GM12878 (cell line): ENCODE measurements at regions not wholly inside any gene's neighbourhood (a gene's known extent, or its start where the extent isn't known, plus 50 kb on each side); places are given as distances from the start of the nearest gene placed in this dataset.

Source experiments
- ATAC-seq: fragments of 200-7000 bp; cut with Tn5 transposase; 3 replicates; pipeline ENCODE4 v1.9.1; 2020; ENCODE audit warnings: mild to moderate bottlenecking, moderate library complexity
- BruUV-seq: library from RNA; stranded (reverse); fragments of 400-500 nt; replicated peaks from 2 replicates; lab custom pipeline; 2021; lab: Mats Ljungman, UMichigan
- CTCF ChIA-PET: fragments of 300-600 bp; sonication (Branson Sonifier 250); formaldehyde crosslinking; extraction: SDS; loops from one replicate; lab custom pipeline; 2021; ENCODE audit warnings: inconsistent platforms; lab: Yijun Ruan, JAX
- POLR2A ChIA-PET: fragments of 350-600 bp; formaldehyde crosslinking; extraction: SDS; loops from one replicate; lab custom pipeline; 2021; ENCODE audit warnings: inconsistent platforms; lab: Charles Lee
- RAD21 ChIA-PET: fragments of 300-600 bp; sonication (Branson Sonifier 250); formaldehyde crosslinking; loops from one replicate; lab custom pipeline; 2023; ENCODE audit warnings: antibody characterized with exemption; ENCODE audit not compliant: unreplicated experiment; lab: Charles Lee
- SMC1A ChIA-PET: fragments of 300-600 bp; sonication (Branson Sonifier 250); formaldehyde crosslinking; loops from one replicate; lab custom pipeline; 2023; ENCODE audit not compliant: unreplicated experiment, uncharacterized antibody; lab: Charles Lee
- DNase-seq: peaks from one replicate; pipeline ENCODE4 v3.0.0-alpha.2; 2011; ENCODE audit warnings: low read depth, low spot score
- FAIRE-seq: peaks from 3 replicates; lab custom pipeline; 2011; peaks lifted over from hg19 to GRCh38; lab: Jason Lieb, UNC
- H2AFZ ChIP-seq: 2 replicates; pipeline ENCODE4 v1.6.0; 2011; ENCODE audit warnings: low read depth, low read length, control low read depth; ENCODE audit not compliant: control insufficient read depth
- H3K27ac ChIP-seq: 2 replicates; pipeline ENCODE4 v1.5.1; 2011; ENCODE audit warnings: control low read depth; ENCODE audit not compliant: control insufficient read depth, insufficient read depth
- H3K27me3 ChIP-seq, 2 experiments: replicated peaks in 1 of 2; 2 replicates each; pipeline versions ENCODE4 v1.6.0 to v1.6.1; 2011; ENCODE audit warnings: low read length in 1 of 2; ENCODE audit not compliant: control insufficient read depth in 2 of 2, insufficient read depth in 2 of 2
- H3K36me3 ChIP-seq, 2 experiments: 2 replicates each; pipeline ENCODE4 v1.5.1; 2011; ENCODE audit warnings: low read length in 1 of 2; ENCODE audit not compliant: control insufficient read depth in 2 of 2, insufficient read depth in 2 of 2
- H3K4me1 ChIP-seq: 2 replicates; pipeline ENCODE4 v1.6.1; 2011; ENCODE audit warnings: mild to moderate bottlenecking, low read length, moderate library complexity, mixed read lengths; ENCODE audit not compliant: control insufficient read depth, insufficient read depth
- H3K4me2 ChIP-seq: 2 replicates; pipeline ENCODE4 v1.6.0; 2011; ENCODE audit warnings: control low read depth; ENCODE audit not compliant: control insufficient read depth, insufficient read depth
- H3K4me3 ChIP-seq: fragments of 200-600 bp; sonication (generic); 2 replicates; pipeline ENCODE4 v1.5.1; 2016
- H3K79me2 ChIP-seq: 2 replicates; pipeline ENCODE4 v1.6.0; 2011; ENCODE audit warnings: low read length; ENCODE audit not compliant: control insufficient read depth, insufficient read depth
- H3K9ac ChIP-seq: 2 replicates; pipeline ENCODE4 v1.8.0; 2011; ENCODE audit warnings: low read length, control low read depth, mixed read lengths; ENCODE audit not compliant: control insufficient read depth, insufficient read depth
- H3K9me3 ChIP-seq: replicated peaks from 3 replicates; pipeline ENCODE4 v1.5.1; 2011; ENCODE audit warnings: mild to moderate bottlenecking, low read length; ENCODE audit not compliant: control insufficient read depth, insufficient read depth
- H4K20me1 ChIP-seq: 2 replicates; pipeline ENCODE4 v1.6.0; 2011; ENCODE audit not compliant: control insufficient read depth, insufficient read depth
- NFIC ChIP-seq: IDR thresholded peaks from 2 replicates; pipeline ENCODE4 v1.6.1; 2012; ENCODE audit warnings: low read depth, mild to moderate bottlenecking, inconsistent platforms, low read length, moderate library complexity
- RAD21 ChIP-seq: IDR thresholded peaks from 2 replicates; pipeline ENCODE4 v1.6.1; 2011; ENCODE audit warnings: mild to moderate bottlenecking, low read depth, low read length, moderate library complexity; ENCODE audit not compliant: insufficient read depth
- WGBS: methylation state at CpG from one replicate; pipeline ENCODE4 v1.1.6; 2016; ENCODE audit warnings: low lambda C conversion rate; ENCODE audit not compliant: insufficient replicate concordance, insufficient coverage; ENCODE audit errors: missing lambda C conversion rate; 5-methylcytosine and 5-hydroxymethylcytosine counted together
- in situ Hi-C: fragments of 300-500 bp; cut with MboI; formaldehyde crosslinking; loops from 9 replicates; pipeline ENCODE4 v1.14.3; 2018; ENCODE audit warnings: mixed read lengths
- intact Hi-C: fragments of 100-400 bp; cut with micrococcal nuclease; formaldehyde crosslinking; loops from one replicate; pipeline ENCODE4 v1.14.2; 2022; ENCODE audit not compliant: unreplicated experiment
- TF ChIP-seq, protein P1 (sequence below), 3 experiments: IDR thresholded peaks in 2 of 3; conservative IDR thresholded peaks in 1 of 3; 2 replicates each; pipeline ENCODE4 v1.5.1; 2011; ENCODE audit warnings: low read depth in 3 of 3, low read length in 3 of 3, mild to moderate bottlenecking in 3 of 3, control low read depth in 2 of 3, moderate library complexity in 2 of 3, inconsistent platforms in 1 of 3, mixed read lengths in 1 of 3; ENCODE audit not compliant: control insufficient read depth in 2 of 3, insufficient read depth in 1 of 3; ENCODE audit errors: extremely low read depth in 1 of 3

DNA sequence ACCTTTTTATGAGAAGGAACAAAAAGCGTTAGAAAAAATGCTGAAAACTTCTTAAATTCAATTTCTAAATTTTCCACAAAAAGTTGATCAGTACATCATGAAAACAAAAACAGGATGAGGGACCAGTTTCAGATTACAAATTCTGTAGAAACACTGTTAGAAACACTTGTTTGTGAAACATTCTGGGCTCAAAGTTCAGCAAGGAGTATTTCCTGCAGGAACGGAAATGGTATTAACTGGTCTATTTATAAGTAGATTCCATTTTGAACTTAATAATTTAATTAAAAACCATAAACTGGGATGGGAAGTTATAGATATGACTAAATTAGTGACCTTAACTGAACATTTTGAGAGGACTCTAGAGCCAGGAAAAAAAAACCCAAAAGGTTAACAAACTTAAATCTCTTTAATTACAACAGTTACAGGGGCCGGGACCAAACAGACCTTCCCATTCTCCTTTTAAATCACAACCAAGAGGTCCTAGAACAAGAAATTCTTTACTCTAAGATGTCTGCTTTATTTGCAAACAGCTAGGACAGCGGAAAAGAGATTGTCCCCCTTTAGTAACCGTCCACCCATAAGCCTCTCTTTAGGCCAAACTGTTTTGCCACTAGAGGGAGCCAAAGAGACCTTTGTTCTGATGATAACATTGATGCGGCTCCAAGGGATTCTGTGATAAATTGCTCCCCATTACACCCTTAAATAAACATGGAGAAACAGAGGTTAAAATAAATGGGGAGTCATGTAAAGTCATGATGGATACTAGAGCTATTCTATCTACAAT is 69.0 kb upstream of the RERGL start:
- no peak for DNase-seq
- no peaks in the 10 kb centered on the region for H3K4me1 ChIP-seq
- CTCF ChIA-PET: interaction anchor here (0.8 to 2.5 kb wide), 4 partner anchors 20 to 157 kb away, joined by 3 to 8 read pairs (median 5); no protein-coding TSS in a partner anchor
- BruUV-seq: no TSS peak
- TF ChIP-seq RAD21 (peak; percentile 58), NFIC (no peak)
- TF ChIP-seq, protein P1, sequence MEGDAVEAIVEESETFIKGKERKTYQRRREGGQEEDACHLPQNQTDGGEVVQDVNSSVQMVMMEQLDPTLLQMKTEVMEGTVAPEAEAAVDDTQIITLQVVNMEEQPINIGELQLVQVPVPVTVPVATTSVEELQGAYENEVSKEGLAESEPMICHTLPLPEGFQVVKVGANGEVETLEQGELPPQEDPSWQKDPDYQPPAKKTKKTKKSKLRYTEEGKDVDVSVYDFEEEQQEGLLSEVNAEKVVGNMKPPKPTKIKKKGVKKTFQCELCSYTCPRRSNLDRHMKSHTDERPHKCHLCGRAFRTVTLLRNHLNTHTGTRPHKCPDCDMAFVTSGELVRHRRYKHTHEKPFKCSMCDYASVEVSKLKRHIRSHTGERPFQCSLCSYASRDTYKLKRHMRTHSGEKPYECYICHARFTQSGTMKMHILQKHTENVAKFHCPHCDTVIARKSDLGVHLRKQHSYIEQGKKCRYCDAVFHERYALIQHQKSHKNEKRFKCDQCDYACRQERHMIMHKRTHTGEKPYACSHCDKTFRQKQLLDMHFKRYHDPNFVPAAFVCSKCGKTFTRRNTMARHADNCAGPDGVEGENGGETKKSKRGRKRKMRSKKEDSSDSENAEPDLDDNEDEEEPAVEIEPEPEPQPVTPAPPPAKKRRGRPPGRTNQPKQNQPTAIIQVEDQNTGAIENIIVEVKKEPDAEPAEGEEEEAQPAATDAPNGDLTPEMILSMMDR (IDR thresholded peaks at IDR 0.05 in 2 of 3, conservative IDR thresholded peaks at IDR 0.05 in 1 of 3; ENCODE audit: control insufficient read depth in 2 of 3, extremely low read depth in 1 of 3, insufficient read depth in 1 of 3, low read depth in 3 of 3, low read length in 3 of 3): peak; percentile 50 to 77 (median 63)
- 56% methylated on average over 6 of the region's 6 CpGs for WGBS
- POLR2A ChIA-PET: no interaction called here
- H3K79me2 ChIP-seq: no peaks in the 10 kb centered on the region
- no peak overlapping the region for H3K27ac ChIP-seq
- in situ Hi-C loops (no loop called here), intact Hi-C loops (loop anchor here (2.0 kb wide), 1 partner anchor 66 kb away; no protein-coding TSS in a partner anchor)
- H3K27me3 ChIP-seq: no peaks in the 10 kb centered on the region
- peak; percentile 76 for ATAC-seq
- H3K9ac ChIP-seq: no peak overlapping the region
- no peak overlapping the region for H2AFZ ChIP-seq
- H3K4me3 ChIP-seq: no peak overlapping the region
- H3K9me3 ChIP-seq: peaks cover 4% of the 10 kb centered on the region; the same call in 2 of the 3 replicates
- H3K4me2 ChIP-seq: no peak overlapping the region
- no peak for FAIRE-seq
- no peaks in the 10 kb centered on the region for H4K20me1 ChIP-seq
- SMC1A ChIA-PET: interaction anchor here (1.4 kb wide), 1 partner anchor 66 kb away, joined by 5 read pairs; no protein-coding TSS in a partner anchor
- RAD21 ChIA-PET: no interaction called here
- no peaks in the 10 kb centered on the region for H3K36me3 ChIP-seq
